K562 (cell line): ENCODE measurements at regions not wholly inside any gene's neighbourhood (a gene's known extent, or its start where the extent isn't known, plus 50 kb on each side); places are given as distances from the start of the nearest gene placed in this dataset.
A peak's percentile ranks its signal among the peaks of the same experiment; 100 is the strongest.
"Not testable (repeated sequence)": the region's sequence is repeated elsewhere in the genome, so short reads cannot be mapped to it uniquely, and the experiment has no call there.

Experiments used
- ATAC-seq: fragments of 200-7000 bp; cut with Tn5 transposase; 3 replicates; pipeline ENCODE4 v1.9.1; 2020; ENCODE audit warnings: moderate library complexity
- BruUV-seq: library from RNA; stranded (reverse); fragments of 400-500 nt; replicated peaks from 2 replicates; lab custom pipeline; 2021; lab: Mats Ljungman, UMichigan
- CTCF ChIA-PET: fragments of 300-600 bp; formaldehyde crosslinking; extraction: SDS; loops from one replicate; lab custom pipeline; 2021; ENCODE audit warnings: low intra/inter-chr PET ratio; lab: Yijun Ruan, JAX
- POLR2A ChIA-PET: fragments of 300-600, 350-650 bp; sonication (Branson Sonifier 250); formaldehyde crosslinking; extraction: SDS; loops from one replicate; lab custom pipeline; 2021; ENCODE audit warnings: antibody characterized with exemption, inconsistent platforms; lab: Yijun Ruan, JAX
- DNase-seq, 4 experiments: peaks; one replicate each; pipeline versions ENCODE4 v3.0.0 to v3.0.0-alpha.2; 2011 to 2018; ENCODE audit warnings: low spot score in 3 of 4, mixed read lengths in 3 of 4; ENCODE audit errors: extremely low read depth in 1 of 4
- FAIRE-seq: peaks from 2 replicates; lab custom pipeline; 2011; peaks lifted over from hg19 to GRCh38; lab: Jason Lieb, UNC
- H2AFZ ChIP-seq: 2 replicates; pipeline ENCODE4 v1.6.0; 2011; ENCODE audit warnings: low read depth, low read length, control low read depth, inconsistent platforms
- H3K27ac ChIP-seq: fragments of 200-600 bp; 3 replicates; pipeline ENCODE4 v1.8.0; 2011; ENCODE audit warnings: low read depth, mild to moderate bottlenecking, control low read depth, inconsistent platforms, low read length, moderate library complexity, mixed read lengths; ENCODE audit errors: extremely low read depth
- H3K27me3 ChIP-seq, 2 experiments: fragments of 300-600 bp in 1 of 2; 2 replicates in 1 of 2; 3 replicates in 1 of 2; pipeline versions ENCODE4 v1.6.0 to v1.8.0; 2011; ENCODE audit warnings: inconsistent platforms in 2 of 2, low read length in 2 of 2, mild to moderate bottlenecking in 1 of 2, mixed read lengths in 1 of 2, moderate library complexity in 1 of 2; ENCODE audit not compliant: control insufficient read depth in 2 of 2, insufficient read depth in 2 of 2
- H3K36me3 ChIP-seq: fragments of 300-600 bp; 3 replicates; pipeline ENCODE4 v1.8.0; 2011; ENCODE audit warnings: mild to moderate bottlenecking, low read length, inconsistent platforms; ENCODE audit not compliant: control insufficient read depth, insufficient read depth
- H3K4me1 ChIP-seq, 2 experiments: fragments of 200-600 bp in 1 of 2; replicated peaks in 1 of 2; 2 replicates in 1 of 2; 3 replicates in 1 of 2; pipeline versions ENCODE4 v1.5.1 to v1.8.0; 2011; ENCODE audit warnings: inconsistent platforms in 2 of 2, low read length in 2 of 2, mild to moderate bottlenecking in 1 of 2, mixed read lengths in 1 of 2, moderate library complexity in 1 of 2; ENCODE audit not compliant: control insufficient read depth in 2 of 2, insufficient read depth in 2 of 2
- H3K4me2 ChIP-seq: 2 replicates; pipeline ENCODE4 v1.6.1; 2011; ENCODE audit warnings: low read length, control low read depth, inconsistent platforms, mixed read lengths; ENCODE audit not compliant: insufficient read depth
- H3K4me3 ChIP-seq: fragments of 200-600 bp; sonication (generic), shearing (Covaris generic); 2 replicates; pipeline ENCODE4 v1.5.1; 2016; ENCODE audit warnings: control low read depth, inconsistent platforms
- H3K79me2 ChIP-seq: fragments of 200-600 bp; 3 replicates; pipeline ENCODE4 v1.8.0; 2011; ENCODE audit warnings: low read length, inconsistent platforms; ENCODE audit not compliant: control insufficient read depth, insufficient read depth
- H3K9ac ChIP-seq, 2 experiments: 2 replicates each; pipeline versions ENCODE4 v1.6.0 to v1.6.1; 2011; ENCODE audit warnings: low read depth in 2 of 2, low read length in 2 of 2, control low read depth in 1 of 2, inconsistent platforms in 1 of 2, mild to moderate bottlenecking in 1 of 2, mixed read lengths in 1 of 2; ENCODE audit not compliant: insufficient read depth in 1 of 2
- H3K9me1 ChIP-seq: one replicate; pipeline ENCODE4 v1.6.0; 2011; ENCODE audit warnings: inconsistent platforms, mild to moderate bottlenecking, low read length, moderate library complexity; ENCODE audit not compliant: control insufficient read depth, insufficient read depth
- H3K9me3 ChIP-seq: replicated peaks from 2 replicates; pipeline ENCODE4 v1.5.1; 2011; ENCODE audit warnings: low read depth, low read length, inconsistent platforms; ENCODE audit not compliant: control insufficient read depth, insufficient read depth
- H4K20me1 ChIP-seq: replicated peaks from 2 replicates; pipeline ENCODE4 v1.6.1; 2011; ENCODE audit warnings: low read length, inconsistent platforms, mixed read lengths; ENCODE audit not compliant: control insufficient read depth, insufficient read depth
- WGBS: fragments of 100-300 bp; shearing (Covaris generic); methylation state at CpG from one replicate; pipeline ENCODE4 v1.1.6; 2016; ENCODE audit warnings: low coverage, mixed read lengths; ENCODE audit not compliant: insufficient coverage; ENCODE audit errors: missing lambda C conversion rate; 5-methylcytosine and 5-hydroxymethylcytosine counted together
- in situ Hi-C: fragments of 300-500 bp; cut with MboI; formaldehyde crosslinking; loops from 4 replicates; pipeline ENCODE4 v1.15.0; 2018; ENCODE audit warnings: inconsistent platforms, mixed read lengths
- intact Hi-C: fragments of 100-400 bp; cut with micrococcal nuclease; formaldehyde crosslinking; loops from 2 replicates; pipeline ENCODE4 v1.14.2; 2022

GRCh38 chr2:91589454-91590328, 2898.2 kb downstream of the RPIA start:
- CTCF ChIA-PET, BruUV-seq: not testable (repeated sequence)
- WGBS = 7% methylated on average over 43 of the region's 65 CpGs

DNA sequence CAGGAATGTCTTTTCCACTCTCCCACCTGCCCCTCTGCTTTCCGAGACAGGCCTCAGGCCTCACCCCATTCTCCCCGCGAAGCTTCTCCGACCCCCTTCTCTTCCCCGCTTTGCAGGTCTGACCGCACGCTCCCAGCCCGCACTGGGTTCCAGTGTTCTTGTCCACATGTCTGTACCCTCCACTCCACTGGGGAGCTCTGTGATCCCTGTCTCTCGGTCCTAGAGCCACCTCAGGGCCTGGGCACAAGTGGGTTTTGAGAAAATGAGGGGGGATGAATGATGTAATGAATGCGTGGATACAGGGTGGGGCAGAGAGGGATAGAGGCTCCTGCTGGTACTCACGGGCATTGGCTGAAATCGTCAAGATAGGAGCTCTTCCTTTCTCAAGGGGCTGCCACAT, 2898.9 kb downstream of the RPIA start:
- H3K27ac ChIP-seq, in situ Hi-C loops, H3K4me1 ChIP-seq, BruUV-seq, H3K36me3 ChIP-seq, H3K9me3 ChIP-seq, H3K9ac ChIP-seq, H3K79me2 ChIP-seq, intact Hi-C loops, H3K4me3 ChIP-seq, H4K20me1 ChIP-seq, FAIRE-seq, CTCF ChIA-PET, H2AFZ ChIP-seq, ATAC-seq, POLR2A ChIA-PET, H3K9me1 ChIP-seq, H3K4me2 ChIP-seq: not testable (repeated sequence)
- under 1% methylated on average over 7 of the region's 12 CpGs for WGBS
- peak in 1 of 4 experiments; percentile 4 for DNase-seq
- peaks cover 2 to 14% of the 10 kb centered on the region in 2 experiments; a peak in 4 of 5 replicates for H3K27me3 ChIP-seq

More at GRCh38 chr2:91589454-91590328, 2898.2 kb downstream of the RPIA start:
- peak in 1 of 4 experiments; percentile 5 for DNase-seq
- in situ Hi-C loops, H3K79me2 ChIP-seq, H3K4me2 ChIP-seq, intact Hi-C loops, H3K27ac ChIP-seq, H3K9me3 ChIP-seq, H3K4me1 ChIP-seq, POLR2A ChIA-PET, ATAC-seq, H3K4me3 ChIP-seq, FAIRE-seq, H3K36me3 ChIP-seq, H3K9ac ChIP-seq, H3K9me1 ChIP-seq, H2AFZ ChIP-seq, H4K20me1 ChIP-seq: not testable (repeated sequence)
- H3K27me3 ChIP-seq = peaks cover 2 to 14% of the 10 kb centered on the region in 2 experiments; a peak in 4 of 5 replicates

DNA sequence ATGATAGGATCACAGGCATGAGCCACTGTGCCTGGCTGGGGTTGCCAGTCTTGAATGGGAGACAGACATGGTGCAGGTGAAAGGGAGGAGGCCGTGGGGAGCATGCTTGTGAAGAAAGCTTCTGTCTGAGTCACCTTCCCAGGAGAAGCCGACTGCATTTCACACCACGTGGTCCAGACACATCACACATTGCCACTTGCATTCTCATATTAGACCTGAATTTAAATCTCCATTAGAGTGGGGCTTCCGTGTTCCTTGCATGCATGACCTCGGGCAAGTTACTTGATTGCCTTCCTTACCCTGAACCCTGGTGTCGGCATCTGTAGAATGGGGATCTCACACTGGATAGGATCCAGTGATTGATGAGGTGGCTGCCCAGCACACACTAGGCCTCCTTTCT, 2899.6 kb downstream of the RPIA start:
- H2AFZ ChIP-seq, H3K9me3 ChIP-seq, H3K4me1 ChIP-seq, CTCF ChIA-PET, in situ Hi-C loops, H3K79me2 ChIP-seq, H3K9ac ChIP-seq, H3K4me2 ChIP-seq, H3K36me3 ChIP-seq, intact Hi-C loops, FAIRE-seq, BruUV-seq, ATAC-seq, H3K9me1 ChIP-seq, H3K27ac ChIP-seq, DNase-seq, POLR2A ChIA-PET, H3K4me3 ChIP-seq, H4K20me1 ChIP-seq: not testable (repeated sequence)
- peaks cover 2 to 14% of the 10 kb centered on the region in 2 experiments; a peak in 4 of 5 replicates for H3K27me3 ChIP-seq
- 6% methylated on average over 6 of the region's 6 CpGs for WGBS
